KBM-7 (cell line): ENCODE measurements at regions not wholly inside any gene's neighbourhood (a gene's known extent, or its start where the extent isn't known, plus 50 kb on each side); places are given as distances from the start of the nearest gene placed in this dataset.
"Not testable (repeated sequence)": the region's sequence is repeated elsewhere in the genome, so short reads cannot be mapped to it uniquely, and the experiment has no call there.

Experiments
- DNase-seq: peaks from one replicate; pipeline ENCODE4 v3.0.0-alpha.2; 2015
- in situ Hi-C: fragments of 300-500 bp; cut with MboI; formaldehyde crosslinking; loops from 2 replicates; pipeline ENCODE4 v1.14.3; 2020; ENCODE audit warnings: low sequenced_read_pairs, low pct_unique_long_range_greater_than_20kb, mixed read lengths

DNA sequence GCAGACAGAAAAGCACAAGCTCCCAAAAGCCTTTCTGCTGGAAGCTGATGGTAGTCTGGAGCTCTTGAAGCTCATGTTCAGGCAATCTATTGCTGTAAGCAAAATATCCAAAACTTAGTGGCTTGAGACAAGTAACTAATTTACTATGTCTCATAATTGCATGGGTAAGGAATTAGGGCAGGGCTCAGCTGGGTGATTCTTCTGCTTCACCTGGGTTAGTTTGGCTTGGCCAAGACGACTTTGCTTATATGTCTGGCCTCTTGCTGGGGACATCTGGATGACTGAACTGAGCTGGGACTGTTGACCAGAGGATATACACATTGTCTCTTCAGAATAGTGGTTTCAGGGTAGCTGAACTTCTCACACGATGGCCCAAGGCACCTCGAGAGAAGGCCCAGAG is 96.8 kb upstream of the WSCD1 start:
- no peak for DNase-seq
- in situ Hi-C loops: no loop called here

DNA sequence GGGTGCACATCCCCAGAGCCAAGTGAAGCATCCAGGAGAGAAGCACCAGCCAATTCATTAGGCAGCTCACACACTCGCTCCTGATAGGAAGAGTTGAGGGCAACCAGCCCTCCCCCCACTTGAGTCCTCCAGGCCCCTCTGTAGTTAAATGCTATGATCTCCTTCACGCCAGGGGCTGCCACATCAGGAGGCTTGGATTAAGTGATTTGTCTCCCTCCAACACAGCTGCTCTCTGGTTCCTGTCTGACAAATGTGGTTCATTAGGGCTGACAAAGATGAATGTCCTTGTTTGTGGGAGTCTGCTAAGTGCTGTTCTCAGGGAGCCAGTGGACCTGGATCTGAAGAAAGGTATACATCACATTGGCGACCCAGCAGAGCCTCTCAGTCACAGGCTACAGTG is 94.5 kb upstream of the WSCD1 start:
- no peak for DNase-seq
- in situ Hi-C loops: no loop called here

DNA sequence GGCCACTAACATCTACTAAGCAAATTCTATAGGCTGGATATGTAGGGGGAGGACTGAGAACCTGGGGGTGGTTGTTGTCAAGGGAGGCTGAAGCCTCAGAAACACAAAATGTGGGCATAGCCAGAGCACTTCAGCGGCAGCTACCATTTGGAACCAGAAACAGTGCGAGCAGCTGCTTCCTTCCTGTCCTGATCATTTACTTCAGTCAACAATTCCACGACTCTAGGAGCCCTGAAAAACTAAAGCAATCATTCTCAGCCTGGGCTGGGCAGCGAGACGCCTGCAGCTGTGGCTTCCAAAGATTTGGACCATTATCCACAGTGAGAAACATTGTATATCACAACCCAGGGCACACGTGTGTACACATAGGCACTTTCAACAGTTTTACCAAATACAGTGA is 93.9 kb upstream of the WSCD1 start:
- in situ Hi-C loops: no loop called here
- DNase-seq: no peak

DNA sequence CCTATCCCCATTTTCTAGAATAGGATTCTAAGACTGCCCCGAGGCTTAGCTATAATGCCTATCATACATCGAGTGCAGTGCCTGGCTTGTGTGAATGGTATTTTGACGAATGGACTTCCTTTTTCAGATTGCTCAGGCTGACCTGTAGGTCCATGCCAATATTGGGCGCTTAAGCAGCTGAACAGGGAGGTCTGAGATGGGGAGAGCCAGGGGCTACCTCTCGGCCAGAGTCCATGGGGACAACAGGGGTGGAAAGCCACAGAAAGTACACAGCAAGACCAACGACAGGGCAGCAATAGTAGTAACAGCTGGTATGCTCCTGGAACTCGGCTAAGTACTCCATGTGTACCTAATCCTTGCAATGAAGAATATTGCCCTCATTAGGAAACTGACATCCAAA is 91.7 kb upstream of the WSCD1 start:
- DNase-seq: no peak
- in situ Hi-C loops: no loop called here

- in situ Hi-C loops: no loop called here
- no peak for DNase-seq
Observed at GRCh38 chr17:5980941-5981340, 89.2 kb upstream of the WSCD1 start.

DNA sequence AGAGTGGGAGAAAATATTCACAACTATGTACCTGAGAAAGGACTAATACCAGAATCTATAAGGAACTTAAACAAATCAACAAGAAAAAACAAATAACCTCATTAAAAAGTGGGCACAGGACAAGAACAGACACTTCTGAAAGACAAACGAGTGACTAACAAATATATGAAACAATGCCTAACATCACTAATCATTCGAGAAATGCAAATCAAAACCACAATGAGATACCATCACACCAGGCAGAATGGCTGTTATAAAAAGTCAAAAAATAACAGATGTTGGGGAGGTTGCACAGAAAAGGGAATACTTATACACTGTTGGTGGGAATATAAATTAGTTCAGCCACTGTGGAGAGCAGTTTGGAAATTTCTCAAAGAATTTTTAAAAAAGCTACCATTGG is 83.5 kb upstream of the WSCD1 start:
- DNase-seq: no peak
- in situ Hi-C loops: no loop called here

DNA sequence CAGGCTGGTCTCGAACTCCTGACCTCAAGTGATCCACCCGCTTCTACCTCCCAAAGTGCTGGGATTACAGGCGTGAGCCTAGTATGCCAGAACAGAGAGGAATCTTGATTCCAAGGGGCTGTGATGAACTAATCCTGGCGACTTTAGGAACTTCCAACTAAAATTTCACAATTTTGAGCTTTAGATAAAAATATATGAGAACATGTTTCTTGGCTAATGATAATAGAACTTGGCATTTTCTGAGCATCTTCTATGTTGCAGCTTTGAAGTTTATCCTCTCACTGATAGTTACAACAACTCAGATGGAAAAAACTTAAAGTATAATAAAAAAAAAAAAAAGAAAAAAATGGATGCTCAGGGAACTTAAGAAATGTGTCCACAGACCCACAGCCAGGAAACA is 69.8 kb upstream of the WSCD1 start:
- no peak for DNase-seq
- in situ Hi-C loops: no loop called here

GRCh38 chr17:6003221-6003620 is 67.0 kb upstream of the WSCD1 start:
- DNase-seq: not testable (repeated sequence)

GRCh38 chr17:6005939-6006338 is 64.2 kb upstream of the WSCD1 start:
- in situ Hi-C loops: no loop called here
- DNase-seq: no peak

More at GRCh38 chr17:6003221-6003620, 67.0 kb upstream of the WSCD1 start:
- in situ Hi-C loops: not testable (repeated sequence)

GRCh38 chr17:6011206-6011605 is 59.0 kb upstream of the WSCD1 start:
- DNase-seq: no peak
- in situ Hi-C loops: no loop called here

GRCh38 chr17:6018788-6019187 is 51.4 kb upstream of the WSCD1 start:
- in situ Hi-C loops: no loop called here
- DNase-seq: no peak

DNA sequence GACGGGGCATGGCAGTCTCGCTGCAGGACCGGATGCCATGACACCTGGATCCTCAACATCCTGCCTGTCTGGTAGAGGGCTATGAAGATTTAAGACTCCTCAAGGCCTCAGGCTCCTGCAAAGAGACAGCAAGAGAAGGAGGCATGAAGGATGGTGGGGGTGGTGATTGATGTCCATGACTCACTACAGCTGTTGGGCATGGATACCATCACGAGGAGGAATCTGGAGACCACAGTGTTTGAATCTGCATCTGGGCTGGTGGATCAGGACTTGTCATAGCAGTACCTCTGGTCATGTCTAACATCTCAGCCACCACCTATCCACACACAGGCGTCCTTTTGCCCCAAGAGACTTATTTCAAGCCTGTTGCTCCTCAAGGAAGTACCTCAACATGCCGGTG is 50.2 kb upstream of the WSCD1 start:
- in situ Hi-C loops: no loop called here
- DNase-seq: no peak

- in situ Hi-C loops: no loop called here
- no peak for DNase-seq
Observed at GRCh38 chr17:6020376-6021010, 49.7 kb upstream of the WSCD1 start.
